H9 (cell line): ENCODE measurements at regions not wholly inside any gene's neighbourhood (a gene's known extent, or its start where the extent isn't known, plus 50 kb on each side); places are given as distances from the start of the nearest gene placed in this dataset.
A peak's percentile ranks its signal among the peaks of the same experiment; 100 is the strongest.

Source experiments
- DNase-seq: peaks from one replicate; pipeline ENCODE4 v3.0.0-alpha.2; 2017
- H2AFZ ChIP-seq: one replicate; pipeline ENCODE4 v1.6.1; 2013; ENCODE audit warnings: mild to moderate bottlenecking, low read length, control low read depth, moderate library complexity
- H2AK5ac ChIP-seq: 2 replicates; pipeline ENCODE4 v1.6.1; 2013; ENCODE audit warnings: low read length, control low read depth, mixed read lengths; ENCODE audit not compliant: insufficient read length
- H2BK120ac ChIP-seq: one replicate; pipeline ENCODE4 v1.6.1; 2013; ENCODE audit warnings: low read depth, mild to moderate bottlenecking, low read length, control low read depth, inconsistent platforms; ENCODE audit not compliant: poor library complexity, severe bottlenecking
- H2BK12ac ChIP-seq: 2 replicates; pipeline ENCODE4 v1.6.1; 2013; ENCODE audit warnings: low read length, control low read depth, mixed read lengths, low read depth; ENCODE audit not compliant: insufficient read length
- H2BK15ac ChIP-seq: 2 replicates; pipeline ENCODE4 v1.6.1; 2013; ENCODE audit warnings: low read depth, low read length, control low read depth
- H2BK20ac ChIP-seq: one replicate; pipeline ENCODE4 v1.6.1; 2013; ENCODE audit warnings: low read depth, mild to moderate bottlenecking, low read length, control low read depth, inconsistent platforms; ENCODE audit not compliant: poor library complexity, severe bottlenecking
- H2BK5ac ChIP-seq: 2 replicates; pipeline ENCODE4 v1.6.1; 2013; ENCODE audit warnings: low read length, control low read depth, mixed read lengths; ENCODE audit not compliant: insufficient read length
- H3K14ac ChIP-seq: 2 replicates; pipeline ENCODE4 v1.6.1; 2013; ENCODE audit warnings: low read length, control low read depth; ENCODE audit not compliant: insufficient read depth
- H3K18ac ChIP-seq: 2 replicates; pipeline ENCODE4 v1.6.1; 2013; ENCODE audit warnings: low read depth, mild to moderate bottlenecking, mixed read lengths, low read length, control low read depth; ENCODE audit not compliant: insufficient read length
- H3K23ac ChIP-seq: 2 replicates; pipeline ENCODE4 v1.6.1; 2013; ENCODE audit warnings: low read length, control low read depth, mixed read lengths, low read depth; ENCODE audit not compliant: insufficient read length
- H3K23me2 ChIP-seq: 2 replicates; pipeline ENCODE4 v1.6.1; 2013; ENCODE audit warnings: low read depth, mild to moderate bottlenecking, mixed read lengths, low read length, control low read depth; ENCODE audit not compliant: insufficient read length, poor library complexity, severe bottlenecking
- H3K27ac ChIP-seq: 2 replicates; pipeline ENCODE4 v1.5.1; 2013; ENCODE audit warnings: low read length, control low read depth, mixed read lengths, low read depth; ENCODE audit not compliant: insufficient read length
- H3K27me3 ChIP-seq: 2 replicates; pipeline ENCODE4 v1.6.1; 2013; ENCODE audit warnings: low read length, control low read depth, inconsistent platforms; ENCODE audit not compliant: insufficient read depth
- H3K4ac ChIP-seq: 2 replicates; pipeline ENCODE4 v1.6.1; 2013; ENCODE audit warnings: low read depth, mild to moderate bottlenecking, control low read depth, inconsistent platforms, low read length, moderate library complexity
- H3K4me1 ChIP-seq: 2 replicates; pipeline ENCODE4 v1.6.1; 2013; ENCODE audit warnings: low read length, control low read depth, inconsistent platforms; ENCODE audit not compliant: insufficient read depth
- H3K4me2 ChIP-seq: 2 replicates; pipeline ENCODE4 v1.6.1; 2013; ENCODE audit warnings: low read length, control low read depth, mixed read lengths; ENCODE audit not compliant: insufficient read length, insufficient read depth
- H3K56ac ChIP-seq: 2 replicates; pipeline ENCODE4 v1.6.1; 2013; ENCODE audit warnings: low read depth, mild to moderate bottlenecking, mixed read lengths, low read length, control low read depth; ENCODE audit not compliant: insufficient read length
- H3K79me1 ChIP-seq: 2 replicates; pipeline ENCODE4 v1.6.1; 2013; ENCODE audit warnings: low read depth, mild to moderate bottlenecking, moderate library complexity, low read length, control low read depth, inconsistent platforms; ENCODE audit not compliant: insufficient read depth, poor library complexity, severe bottlenecking
- H3K79me2 ChIP-seq: 2 replicates; pipeline ENCODE4 v1.6.1; 2013; ENCODE audit warnings: low read length, control low read depth, inconsistent platforms; ENCODE audit not compliant: insufficient read depth
- H3K9ac ChIP-seq: 2 replicates; pipeline ENCODE4 v1.6.1; 2013; ENCODE audit warnings: low read length, control low read depth, mixed read lengths; ENCODE audit not compliant: insufficient read length; ENCODE audit errors: extremely low read depth
- H3K9me3 ChIP-seq: one replicate; pipeline ENCODE4 v1.6.1; 2013; ENCODE audit warnings: low read depth, low read length, inconsistent platforms; ENCODE audit not compliant: control insufficient read depth
- H3T11ph ChIP-seq: one replicate; pipeline ENCODE4 v1.6.1; 2013; ENCODE audit warnings: mild to moderate bottlenecking, low read length, control low read depth, inconsistent platforms
- H4K20me1 ChIP-seq: one replicate; pipeline ENCODE4 v1.6.1; 2013; ENCODE audit not compliant: control insufficient read depth, insufficient read length, insufficient read depth
- H4K5ac ChIP-seq: 2 replicates; pipeline ENCODE4 v1.6.1; 2013; ENCODE audit warnings: low read depth, mild to moderate bottlenecking, mixed read lengths, low read length, control low read depth; ENCODE audit not compliant: insufficient read length
- H4K8ac ChIP-seq: replicated peaks from 2 replicates; pipeline ENCODE4 v1.6.1; 2013; ENCODE audit warnings: low read length, control low read depth, mixed read lengths, low read depth; ENCODE audit not compliant: insufficient read length
- H4K91ac ChIP-seq: 2 replicates; pipeline ENCODE4 v1.6.1; 2013; ENCODE audit warnings: low read depth, mild to moderate bottlenecking, moderate library complexity, mixed read lengths, low read length, control low read depth; ENCODE audit not compliant: insufficient read length
- H3K27ac Mint-ChIP-seq, 3 experiments: 2 replicates in 2 of 3; 3 replicates in 1 of 3; pipeline ENCODE4 v1.8.0; 2020 to 2021; ENCODE audit warnings: mixed read lengths in 3 of 3, mild to moderate bottlenecking in 1 of 3, moderate library complexity in 1 of 3
- H3K27me3 Mint-ChIP-seq: 2 replicates; pipeline ENCODE4 v1.8.0; 2021; ENCODE audit warnings: low read depth, mild to moderate bottlenecking, moderate library complexity, mixed read lengths
- H3K36me3 Mint-ChIP-seq, 3 experiments: 2 replicates in 2 of 3; 3 replicates in 1 of 3; pipeline ENCODE4 v1.8.0; 2020 to 2021; ENCODE audit warnings: low read depth in 3 of 3, mixed read lengths in 3 of 3; ENCODE audit not compliant: insufficient read depth in 1 of 3
- H3K4me1 Mint-ChIP-seq, 2 experiments: 2 replicates each; pipeline ENCODE4 v1.8.0; 2020; ENCODE audit warnings: mixed read lengths in 2 of 2
- H3K4me3 Mint-ChIP-seq, 2 experiments: 2 replicates in 1 of 2; 3 replicates in 1 of 2; pipeline ENCODE4 v1.8.0; 2020 to 2021; ENCODE audit warnings: mild to moderate bottlenecking in 2 of 2, mixed read lengths in 2 of 2, moderate library complexity in 1 of 2
- H3K9me3 Mint-ChIP-seq, 2 experiments: 2 replicates in 1 of 2; 3 replicates in 1 of 2; pipeline ENCODE4 v1.8.0; 2020; ENCODE audit warnings: mild to moderate bottlenecking in 2 of 2, mixed read lengths in 2 of 2, moderate library complexity in 1 of 2
- WGBS: extraction: QIAGEN DNeasy Blood & Tissue Kit; methylation state at CpG from one replicate; pipeline ENCODE4 v1.1.7; 2013; ENCODE audit warnings: missing lambda C conversion rate, low lambda C conversion rate, mixed read lengths; ENCODE audit not compliant: insufficient read length; ENCODE audit errors: extremely low coverage; 5-methylcytosine and 5-hydroxymethylcytosine counted together
- TF ChIP-seq, protein P1 (sequence below): fragments of 200-600 bp; sonication (generic); conservative IDR thresholded peaks from 3 replicates; pipeline ENCODE4 v1.8.0; 2021; ENCODE audit warnings: antibody characterized with exemption, mild to moderate bottlenecking

- Histone ChIP-seq H2BK12ac (no peak overlapping the region), H3K4ac (no peak overlapping the region), H3K27ac (no peak overlapping the region), H4K8ac (no peak overlapping the region), H3K27me3 (0 out of 2 replicates have a peak, but pooled peaks cover 2% of the 10 kb centered on the region), H3K9me3 (no peaks in the 10 kb centered on the region), H3K23ac (no peak overlapping the region), H2BK120ac (no peak overlapping the region), H3K9ac (no peak overlapping the region), H4K91ac (no peak overlapping the region), H2AK5ac (no peak overlapping the region), H3K23me2 (no peaks in the 10 kb centered on the region), H2BK20ac (no peak overlapping the region), H2BK5ac (no peak overlapping the region), H4K5ac (no peak overlapping the region), H3K56ac (no peak overlapping the region), H3K14ac (no peak overlapping the region), H3K79me1 (no peaks in the 10 kb centered on the region), H3K4me1 (peaks cover 12% of the 10 kb centered on the region), H3T11ph (no peak overlapping the region), H3K79me2 (no peaks in the 10 kb centered on the region), H3K4me2 (no peak overlapping the region), H2AFZ (no peak overlapping the region), H3K18ac (no peak overlapping the region), H2BK15ac (no peak overlapping the region), H4K20me1 (no peaks in the 10 kb centered on the region)
- Mint-ChIP-seq H3K4me1 (peaks cover 36 to 37% of the 10 kb centered on the region in 2 experiments), H3K4me3 (no peak overlapping the region), H3K27me3 (peaks cover 5% of the 10 kb centered on the region), H3K27ac (no peak overlapping the region), H3K36me3 (peaks cover 0 to 11% (median 2%) of the 10 kb centered on the region in 3 experiments; a peak in 4 of 7 replicates), H3K9me3 (peaks cover 9% of the 10 kb centered on the region in 2 experiments; a peak in 4 of 5 replicates)
- no CpG with 5 or more reads among the region's 18 CpGs for WGBS
- DNase-seq = peak; percentile 66
- TF ChIP-seq, protein P1, sequence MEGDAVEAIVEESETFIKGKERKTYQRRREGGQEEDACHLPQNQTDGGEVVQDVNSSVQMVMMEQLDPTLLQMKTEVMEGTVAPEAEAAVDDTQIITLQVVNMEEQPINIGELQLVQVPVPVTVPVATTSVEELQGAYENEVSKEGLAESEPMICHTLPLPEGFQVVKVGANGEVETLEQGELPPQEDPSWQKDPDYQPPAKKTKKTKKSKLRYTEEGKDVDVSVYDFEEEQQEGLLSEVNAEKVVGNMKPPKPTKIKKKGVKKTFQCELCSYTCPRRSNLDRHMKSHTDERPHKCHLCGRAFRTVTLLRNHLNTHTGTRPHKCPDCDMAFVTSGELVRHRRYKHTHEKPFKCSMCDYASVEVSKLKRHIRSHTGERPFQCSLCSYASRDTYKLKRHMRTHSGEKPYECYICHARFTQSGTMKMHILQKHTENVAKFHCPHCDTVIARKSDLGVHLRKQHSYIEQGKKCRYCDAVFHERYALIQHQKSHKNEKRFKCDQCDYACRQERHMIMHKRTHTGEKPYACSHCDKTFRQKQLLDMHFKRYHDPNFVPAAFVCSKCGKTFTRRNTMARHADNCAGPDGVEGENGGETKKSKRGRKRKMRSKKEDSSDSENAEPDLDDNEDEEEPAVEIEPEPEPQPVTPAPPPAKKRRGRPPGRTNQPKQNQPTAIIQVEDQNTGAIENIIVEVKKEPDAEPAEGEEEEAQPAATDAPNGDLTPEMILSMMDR = peak; percentile 38; the same call in 2 of the 3 replicates
These were observed 232.1 kb upstream of the KAZN start for GRCh38 chr1:14366091-14367018.
